CD4-positive, alpha-beta T cell treated with Interleukin-12 subunit alpha and Interleukin-12 subunit beta, for 1 hour (primary cell): ENCODE measurements at regions not wholly inside any gene's neighbourhood (a gene's known extent, or its start where the extent isn't known, plus 50 kb on each side); places are given as distances from the start of the nearest gene placed in this dataset.
"Not testable (repeated sequence)": the region's sequence is repeated elsewhere in the genome, so short reads cannot be mapped to it uniquely, and the experiment has no call there.

ENCODE experiments used
- DNase-seq: peaks from one replicate; pipeline ENCODE4 v3.0.0-alpha.2; 2020

DNA sequence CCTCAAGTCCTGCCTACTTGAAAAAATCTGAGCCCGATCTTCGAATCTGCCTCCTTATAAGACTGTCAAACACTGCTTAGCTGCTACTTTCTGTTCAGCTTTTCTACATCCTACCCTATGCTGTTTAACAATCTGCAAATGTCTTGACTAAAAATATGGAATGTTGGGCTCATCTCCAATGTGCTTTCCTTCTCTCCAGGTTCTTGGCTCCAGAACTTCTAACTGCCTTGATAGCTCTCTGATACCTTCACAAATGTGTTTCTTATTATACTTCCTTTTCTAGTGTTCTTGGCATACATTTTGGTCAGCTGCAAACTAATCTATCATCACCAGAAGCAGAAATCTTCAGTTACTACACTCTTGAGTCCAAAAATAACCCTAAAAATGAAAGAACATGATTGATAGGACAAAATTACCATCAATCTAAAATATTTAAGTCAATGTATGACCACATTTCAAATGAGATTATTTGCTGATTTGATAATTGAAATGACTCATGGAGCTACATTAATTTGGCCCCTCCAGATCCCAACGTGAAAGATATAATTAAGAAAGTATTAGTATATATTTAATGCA, 372.3 kb upstream of the MON1B start:
- DNase-seq = no peak

DNA sequence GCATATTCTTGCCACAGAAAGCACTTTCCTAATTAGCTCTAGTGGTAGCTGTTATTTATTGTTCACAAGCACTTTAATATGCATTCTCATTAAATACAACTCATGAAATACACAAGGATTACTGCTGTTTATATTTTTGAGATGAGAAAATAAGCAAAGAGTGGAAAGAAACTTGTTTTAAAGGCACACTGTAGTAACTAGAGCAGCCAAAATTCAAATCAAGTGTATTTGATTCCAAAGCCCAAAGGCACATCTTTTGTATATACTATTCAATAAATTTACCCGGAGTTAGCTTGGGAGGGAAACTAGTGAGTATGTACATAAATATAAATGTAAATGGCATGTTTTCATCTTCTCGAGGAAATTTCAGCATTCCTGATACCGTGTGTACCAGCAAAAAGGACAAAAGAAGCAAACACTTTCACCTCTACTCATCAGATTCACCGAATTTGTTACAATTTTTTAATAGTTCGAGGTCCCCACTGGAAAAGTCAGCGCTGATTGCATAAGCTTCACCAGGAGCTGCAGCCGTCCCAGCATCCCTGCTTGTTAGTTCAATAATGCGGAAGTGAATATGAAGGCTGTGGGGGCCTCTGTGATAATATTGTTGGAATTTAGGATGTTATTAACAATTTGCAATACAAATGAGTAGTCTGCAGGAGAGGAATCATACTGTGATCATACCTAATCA, 371.6 kb upstream of the MON1B start:
- no peak for DNase-seq

DNA sequence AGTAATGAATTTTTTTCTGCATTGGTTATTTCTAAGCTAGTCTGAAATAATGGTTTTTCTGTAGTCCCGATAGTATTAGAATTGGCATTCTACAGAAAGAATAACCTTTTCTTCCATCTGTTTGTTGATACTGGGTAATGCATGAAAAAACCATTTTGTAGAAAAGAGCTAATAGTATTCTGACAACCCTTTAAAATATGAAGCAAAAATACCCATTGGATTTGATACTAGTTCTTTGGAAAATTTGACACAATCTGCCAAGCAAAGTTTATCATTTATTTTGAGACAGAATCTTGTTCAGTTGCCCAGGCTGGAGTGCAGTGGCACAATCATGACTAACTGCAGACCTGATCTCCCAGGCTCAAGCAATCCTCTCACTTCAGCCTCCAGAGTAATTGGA, 366.8 kb upstream of the MON1B start:
- DNase-seq = no peak

DNA sequence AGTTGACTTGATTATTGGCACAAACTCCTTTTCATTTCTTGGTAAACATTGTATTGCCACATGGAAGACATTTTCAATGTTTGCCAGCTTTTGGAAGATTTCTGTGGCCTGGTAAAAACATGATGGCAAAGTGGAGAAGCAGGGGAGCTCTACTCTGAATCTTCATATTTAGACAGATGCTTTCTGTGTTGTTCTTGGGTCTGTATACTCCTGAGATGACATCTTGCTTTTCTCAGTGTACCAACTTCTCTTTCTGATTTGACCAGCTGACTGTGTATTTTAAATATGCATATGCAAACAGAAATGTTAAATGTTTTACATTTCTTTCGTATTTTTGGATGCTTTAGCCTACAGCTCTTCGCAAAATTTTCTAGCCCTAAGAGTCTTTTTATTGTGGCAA, 366.2 kb upstream of the MON1B start:
- no peak for DNase-seq

DNA sequence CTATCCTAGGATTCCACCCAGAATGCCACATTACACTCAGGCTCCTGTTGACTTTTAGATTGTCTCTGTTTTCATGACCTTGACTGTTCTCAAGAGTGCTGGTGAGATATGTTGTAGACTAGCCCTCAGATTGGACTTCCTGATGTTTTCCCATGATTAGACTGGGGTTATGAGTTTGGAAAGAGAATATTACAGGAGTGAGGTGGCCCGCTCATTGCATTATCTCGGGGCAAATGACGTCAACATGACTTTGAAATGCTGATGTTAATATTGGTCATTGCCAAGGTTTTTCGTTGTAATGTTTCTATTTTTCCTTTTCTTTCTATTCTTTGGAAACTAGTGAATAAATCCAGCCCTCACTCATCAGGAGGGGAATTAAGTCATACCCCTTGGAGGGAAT, 355.7 kb upstream of the MON1B start:
- no peak for DNase-seq

DNA sequence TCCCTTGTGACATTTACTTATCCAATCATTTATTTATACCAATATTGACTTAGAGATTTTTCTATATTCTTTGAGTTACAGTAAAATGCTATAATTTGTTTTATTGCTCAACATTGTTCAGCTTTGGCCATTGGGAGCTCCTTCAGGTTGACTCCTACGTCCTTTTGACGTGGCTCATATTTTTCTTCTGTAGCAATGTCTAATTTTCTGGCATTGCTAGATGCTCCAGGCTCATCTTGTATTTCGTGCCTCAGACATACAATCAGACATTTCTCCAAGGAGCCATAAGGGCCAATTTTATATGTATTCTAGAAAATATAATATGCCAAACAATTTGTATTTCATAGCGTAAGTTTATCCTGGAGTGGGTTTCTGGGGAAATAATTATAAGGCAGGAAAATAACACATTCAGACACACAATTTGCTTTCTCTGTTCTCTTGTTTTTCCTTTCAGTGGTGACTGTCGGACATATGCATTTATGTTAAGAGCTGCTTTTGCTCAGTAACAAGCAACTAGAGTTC, 355.1 kb upstream of the MON1B start:
- no peak for DNase-seq

DNA sequence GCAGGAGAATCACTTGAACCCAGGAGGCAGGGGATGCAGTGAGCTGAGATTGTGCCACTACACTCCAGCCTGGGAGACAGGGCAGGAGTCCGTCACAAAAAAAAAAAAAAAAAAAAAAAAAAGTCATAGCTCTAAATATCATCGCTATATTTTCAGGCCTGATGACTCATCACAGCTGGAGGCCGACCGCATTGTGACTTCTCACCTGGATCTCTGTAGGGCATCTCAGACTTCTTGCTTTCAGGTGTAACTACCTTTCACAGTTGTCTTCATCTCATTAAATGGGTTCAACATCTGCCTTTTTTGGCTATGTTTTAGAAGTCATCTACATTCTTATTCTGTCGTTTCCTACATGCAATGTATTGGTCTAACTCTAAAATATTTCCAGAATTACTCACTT, 353.1 kb upstream of the MON1B start:
- DNase-seq = no peak

DNA sequence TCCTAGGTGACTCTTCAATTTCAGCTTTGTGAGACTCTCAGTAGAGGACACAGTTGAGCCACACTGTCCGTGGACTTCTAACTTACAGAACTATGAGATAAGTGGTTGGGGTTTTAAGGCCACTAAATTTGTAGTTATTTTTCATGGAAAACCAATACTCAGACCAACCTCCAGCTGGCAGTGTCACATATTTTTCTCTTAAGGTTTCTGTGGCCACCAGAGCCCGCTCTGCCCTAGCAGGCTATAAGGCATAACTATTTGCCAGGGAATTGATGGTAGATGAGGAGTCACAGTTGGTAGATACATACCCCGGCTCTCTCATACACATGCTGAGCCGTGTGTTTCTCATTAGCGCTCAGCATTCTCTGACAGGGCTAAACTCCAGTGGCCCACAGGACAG, 336.8 kb upstream of the MON1B start:
- DNase-seq = no peak

DNA sequence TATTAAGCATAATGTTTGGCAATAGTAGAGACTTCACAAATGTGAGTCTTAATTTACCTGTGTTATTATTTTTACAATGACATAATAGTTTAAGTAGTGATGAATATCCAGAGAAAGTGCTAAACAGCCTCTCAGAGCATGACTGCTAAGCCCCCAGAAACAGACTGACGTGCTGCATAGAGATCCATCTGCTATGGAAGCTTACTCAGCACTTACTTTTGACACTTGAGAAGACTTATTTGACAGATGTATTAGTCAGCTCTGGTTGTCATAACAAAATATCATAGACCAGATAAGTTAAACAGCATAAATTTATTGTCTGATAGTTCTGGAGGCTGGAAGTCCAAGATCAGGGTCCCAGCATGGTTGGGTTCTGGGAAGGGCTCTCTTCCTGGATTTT, 334.9 kb upstream of the MON1B start:
- DNase-seq = no peak

DNA sequence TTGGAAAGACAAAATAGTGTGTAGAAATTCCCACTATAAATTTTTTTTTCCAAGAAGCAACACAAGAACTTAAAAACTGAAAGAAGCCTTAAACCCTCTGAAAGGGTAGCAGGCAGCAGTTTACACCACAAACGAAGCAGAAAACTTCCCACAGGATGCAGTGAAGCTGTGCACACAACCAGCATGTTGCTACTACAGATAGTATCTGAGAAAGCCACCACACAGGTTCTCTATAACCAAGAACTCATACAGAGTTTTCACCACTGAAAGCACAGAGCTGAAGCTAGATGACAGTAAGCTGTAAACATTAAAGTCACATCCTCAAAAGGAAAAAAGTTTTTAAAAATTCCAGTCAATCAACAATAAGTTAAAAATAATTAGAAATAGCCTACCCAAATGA, 333.6 kb upstream of the MON1B start:
- no peak for DNase-seq

DNA sequence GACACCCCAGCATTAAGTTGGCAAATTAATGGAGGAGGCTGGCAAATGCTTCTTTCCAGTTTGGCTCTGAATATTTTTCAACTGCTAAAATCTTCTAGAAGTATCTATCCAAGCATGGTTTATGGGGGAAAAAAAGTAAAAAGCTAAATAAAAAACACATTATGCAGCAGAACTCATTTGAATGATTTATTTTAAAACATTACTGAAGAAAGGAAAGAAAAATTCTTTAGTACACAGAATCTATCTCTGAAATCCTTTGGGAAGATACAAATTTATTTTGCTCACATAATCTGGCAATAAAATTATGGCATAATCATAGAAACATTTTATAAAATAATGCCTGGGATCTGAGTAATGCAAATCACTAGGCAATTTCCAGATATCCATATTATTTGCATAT, 328.1 kb upstream of the MON1B start:
- no peak for DNase-seq

DNA sequence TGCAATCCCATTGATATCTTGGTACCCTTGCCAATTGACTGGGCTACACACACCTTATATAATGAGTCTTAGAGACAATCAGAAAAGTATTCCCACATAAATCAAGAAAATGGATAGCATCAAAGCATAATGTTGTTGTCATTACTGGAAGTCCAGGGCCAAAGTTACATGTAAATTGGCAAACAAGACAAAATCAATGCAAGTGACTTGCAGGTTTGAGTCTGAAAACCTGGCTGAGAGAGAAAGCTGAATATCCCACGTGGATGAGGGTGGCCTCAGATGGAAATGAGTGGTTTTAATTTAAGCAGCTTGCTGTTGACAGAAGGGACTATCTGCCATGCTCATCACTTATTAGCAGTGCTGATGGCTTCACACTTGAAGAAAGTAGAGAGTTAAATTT, 324.0 kb upstream of the MON1B start:
- no peak for DNase-seq

DNA sequence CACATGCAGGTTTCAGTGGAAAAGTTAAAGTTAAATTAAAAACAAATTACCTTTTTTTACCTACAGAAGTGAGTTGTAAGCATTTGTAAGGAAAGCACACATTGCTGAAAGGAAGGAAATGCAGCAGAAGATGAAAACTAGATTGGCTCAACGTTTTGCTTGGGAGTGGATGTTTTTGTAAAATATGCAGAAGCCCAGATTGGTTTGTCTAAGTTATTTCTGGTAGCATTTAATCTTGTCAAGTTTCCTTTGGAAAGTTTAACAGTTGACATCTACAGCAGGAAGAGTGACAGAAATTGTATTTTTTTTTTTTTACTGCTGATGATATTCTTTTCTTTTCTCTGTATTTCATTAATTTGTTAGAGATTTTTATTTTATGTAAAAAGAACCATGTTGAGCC, 315.1 kb upstream of the MON1B start:
- no peak for DNase-seq

DNA sequence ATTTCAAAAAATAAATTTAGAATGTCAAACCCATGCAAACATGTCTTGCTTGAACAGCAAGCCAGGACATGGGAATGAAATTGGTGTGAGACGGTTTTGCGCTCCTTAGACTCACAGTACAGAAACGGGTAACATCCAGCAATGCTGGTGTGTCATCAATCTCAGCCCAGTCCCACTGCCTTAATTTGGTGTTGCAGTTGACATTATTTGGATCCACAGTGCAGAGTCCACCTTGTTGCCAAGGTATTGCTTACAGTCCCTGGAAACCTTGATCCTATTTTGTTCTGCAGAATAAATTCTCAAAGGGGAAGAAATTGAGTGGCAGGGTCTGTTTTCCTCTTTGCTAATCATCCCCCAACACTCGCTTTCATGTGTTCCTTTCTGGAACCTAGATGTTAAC, 311.6 kb upstream of the MON1B start:
- no peak for DNase-seq

DNA sequence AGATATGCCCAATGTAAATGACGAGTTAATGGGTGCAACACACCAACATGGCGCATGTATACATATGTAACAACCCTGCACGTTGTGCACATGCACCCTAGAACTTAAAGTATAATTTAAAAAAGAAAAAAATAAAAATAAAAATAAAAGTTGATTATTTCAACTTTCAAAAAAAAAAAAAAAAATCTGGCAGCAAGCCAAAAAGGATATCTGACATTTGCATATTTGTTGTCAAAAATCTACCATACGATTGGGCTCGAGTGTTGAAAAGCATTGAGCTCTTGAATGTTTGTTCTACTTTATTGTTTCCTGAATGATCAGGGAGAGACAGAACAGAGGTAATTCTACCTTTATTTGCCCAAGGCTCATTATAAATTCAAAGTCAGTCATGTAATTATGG, 310.5 kb upstream of the MON1B start:
- not testable (repeated sequence) for DNase-seq

DNA sequence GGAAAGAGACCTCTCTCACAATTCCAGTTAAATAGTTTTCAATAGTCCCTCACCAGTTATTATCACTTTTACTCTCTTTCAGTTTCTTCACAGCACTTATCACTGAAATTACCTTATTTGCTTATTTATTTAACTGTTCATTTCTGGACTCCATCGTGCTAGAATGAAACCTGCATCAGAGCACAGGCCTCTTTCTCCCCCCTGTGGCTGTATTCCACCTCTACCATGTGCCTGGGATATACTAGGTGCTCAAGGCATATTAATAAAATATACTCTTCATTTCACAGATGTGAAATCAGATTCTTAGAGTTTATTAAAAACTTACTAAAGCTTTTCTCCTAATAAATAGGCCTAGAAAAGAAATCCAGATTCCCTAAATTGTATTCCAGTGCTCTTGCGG, 308.9 kb upstream of the MON1B start:
- no peak for DNase-seq

DNA sequence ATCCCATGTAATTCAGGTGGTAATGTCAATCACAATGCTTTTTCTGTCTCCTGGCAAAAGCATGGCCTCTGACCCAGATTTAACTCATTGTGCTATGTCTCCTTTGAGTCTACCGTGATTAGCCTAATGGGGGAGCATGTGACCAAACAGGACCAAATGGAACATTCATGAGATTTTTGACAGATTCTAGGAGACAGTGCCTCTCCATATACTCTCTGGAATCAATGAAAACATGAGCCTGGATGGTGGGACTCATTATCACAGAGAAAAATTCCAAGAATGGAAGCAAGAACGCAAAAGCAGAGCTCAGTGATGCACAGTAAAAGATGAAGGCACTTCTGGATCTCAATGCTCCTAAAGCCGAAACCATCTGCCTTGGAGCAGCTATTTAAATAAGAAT, 307.9 kb upstream of the MON1B start:
- no peak for DNase-seq

DNA sequence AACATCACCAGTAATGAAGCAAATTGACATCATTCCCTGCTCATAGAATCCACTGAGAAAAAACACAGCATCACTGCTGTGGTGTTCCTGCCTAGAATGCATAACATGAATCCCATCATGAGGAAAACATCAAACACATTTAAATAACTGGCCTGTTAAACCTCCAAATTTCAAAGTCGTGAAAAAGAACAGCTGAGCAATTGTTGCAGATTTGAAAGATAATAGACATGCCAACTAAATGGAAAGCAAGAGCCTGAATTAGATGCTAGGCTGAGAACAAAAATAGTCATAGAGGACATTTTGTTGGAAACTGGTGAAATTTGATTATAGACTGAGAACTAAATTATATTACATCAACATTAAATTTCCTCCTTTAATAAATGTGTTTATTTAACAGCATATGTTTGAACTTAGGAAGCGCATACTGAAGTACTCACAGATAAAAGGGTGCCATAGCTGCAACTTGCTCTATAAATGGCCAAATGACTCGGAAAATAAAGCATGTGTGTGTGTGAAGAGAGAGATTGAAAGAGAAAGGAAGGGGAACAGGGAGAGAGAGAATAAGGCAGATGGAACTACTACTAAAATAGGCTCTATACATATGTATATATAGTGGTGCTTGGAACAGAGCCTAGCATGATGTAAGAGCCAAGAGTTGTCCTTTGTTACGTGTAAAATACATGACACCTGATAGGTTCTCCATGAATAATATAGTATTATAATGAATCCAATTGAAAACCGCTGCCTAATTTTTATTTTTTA, 305.0 kb upstream of the MON1B start:
- DNase-seq = no peak

DNA sequence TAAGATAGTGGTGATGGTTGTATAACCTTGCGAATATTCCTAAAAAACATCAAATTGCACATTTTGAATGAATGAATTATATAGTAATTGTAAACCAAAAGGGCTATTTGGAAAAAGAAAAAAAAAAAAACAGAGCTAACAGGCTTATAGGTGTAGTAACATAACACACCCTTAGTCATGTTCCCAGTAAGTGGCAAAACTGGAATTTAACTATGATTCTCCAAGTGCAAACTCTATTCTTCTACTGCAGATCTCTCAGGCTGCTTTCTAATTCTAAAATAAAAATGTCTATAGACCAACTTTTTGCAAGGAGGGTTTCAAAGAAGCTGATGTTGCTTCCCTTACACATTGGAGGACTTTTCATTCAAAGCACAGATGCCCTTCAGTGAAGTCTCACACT, 293.2 kb upstream of the MON1B start:
- DNase-seq = no peak

DNA sequence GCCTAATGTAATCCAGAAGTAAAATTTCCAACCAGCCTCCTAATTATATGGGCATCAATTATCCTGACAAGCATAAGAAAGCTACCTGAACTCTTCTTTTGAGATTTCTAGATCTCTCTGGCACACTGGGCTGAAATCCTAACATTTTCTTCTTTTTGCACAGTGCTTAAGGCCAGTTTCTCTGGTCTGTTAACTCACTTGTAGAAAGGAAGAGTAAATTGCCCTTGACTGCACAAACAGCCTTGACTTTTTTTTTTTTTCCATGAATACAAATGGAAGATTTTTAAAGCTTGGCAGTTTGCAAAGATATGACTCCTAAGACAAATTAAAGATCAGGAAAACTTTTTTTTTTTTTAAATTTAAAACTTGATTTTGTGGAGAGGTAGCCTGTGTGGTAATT, 291.2 kb upstream of the MON1B start:
- no peak for DNase-seq

DNA sequence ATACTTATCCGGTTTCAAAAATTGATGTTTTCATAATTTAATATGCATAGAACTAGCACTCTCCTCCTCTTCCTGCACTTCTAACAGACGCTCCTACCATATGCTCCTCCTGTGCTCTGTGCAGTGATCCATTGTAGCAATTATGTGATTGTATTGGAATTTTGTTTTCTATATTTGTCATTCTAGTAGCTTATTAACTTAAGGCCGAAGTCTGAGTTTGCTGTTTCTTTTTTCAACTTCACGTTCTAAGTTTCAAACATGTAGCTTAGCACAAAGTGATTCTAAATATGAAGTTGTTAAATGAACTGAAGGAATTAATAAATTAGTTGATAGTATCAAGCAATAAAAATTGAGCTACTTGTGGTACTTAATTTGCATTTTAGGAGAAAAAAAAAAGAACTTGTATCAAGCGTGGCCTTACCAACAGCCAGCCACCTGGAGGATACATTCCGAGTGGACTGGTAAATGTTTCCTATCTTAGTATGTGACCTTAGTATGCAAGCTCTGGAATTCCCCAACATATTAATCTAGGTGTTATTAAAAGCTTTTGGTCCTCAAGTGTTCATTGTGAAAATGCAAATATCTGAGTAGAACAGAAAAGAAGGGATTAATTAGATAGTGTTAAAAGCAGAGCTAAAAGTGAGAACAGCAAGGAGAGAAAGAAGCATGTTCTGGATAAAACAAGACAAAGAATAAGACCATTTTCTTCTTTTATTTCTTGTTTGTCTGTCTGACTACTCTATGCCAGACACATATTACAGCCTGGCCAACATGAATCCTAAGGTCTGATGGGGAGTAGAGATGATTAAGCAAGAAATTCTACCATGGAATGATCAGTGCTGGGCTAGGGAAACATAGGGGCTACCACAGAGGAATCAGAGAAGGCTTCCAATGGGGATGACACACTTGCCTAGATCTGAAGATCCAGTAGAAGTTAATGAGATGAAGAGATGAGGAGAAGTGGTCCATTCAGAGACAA, 290.4 kb upstream of the MON1B start:
- no peak for DNase-seq

DNA sequence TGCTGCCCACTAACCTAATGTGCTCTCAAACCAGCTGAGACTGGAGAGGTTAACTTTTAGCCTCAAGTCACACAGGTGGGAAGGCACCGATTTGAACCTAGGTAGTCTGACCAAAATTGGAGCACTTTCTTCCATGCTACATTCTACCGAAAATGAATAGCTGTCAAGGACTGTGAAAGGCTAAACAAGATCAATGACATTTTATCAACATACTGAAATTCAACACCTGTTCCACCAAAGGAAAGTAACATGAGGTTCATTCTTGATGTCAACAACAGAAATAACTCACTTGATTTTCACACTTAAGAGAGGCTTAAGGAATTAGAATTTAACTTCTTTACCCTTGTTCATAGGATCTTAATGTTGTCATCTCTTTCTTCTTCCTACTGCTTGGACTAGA, 284.4 kb upstream of the MON1B start:
- no peak for DNase-seq

DNA sequence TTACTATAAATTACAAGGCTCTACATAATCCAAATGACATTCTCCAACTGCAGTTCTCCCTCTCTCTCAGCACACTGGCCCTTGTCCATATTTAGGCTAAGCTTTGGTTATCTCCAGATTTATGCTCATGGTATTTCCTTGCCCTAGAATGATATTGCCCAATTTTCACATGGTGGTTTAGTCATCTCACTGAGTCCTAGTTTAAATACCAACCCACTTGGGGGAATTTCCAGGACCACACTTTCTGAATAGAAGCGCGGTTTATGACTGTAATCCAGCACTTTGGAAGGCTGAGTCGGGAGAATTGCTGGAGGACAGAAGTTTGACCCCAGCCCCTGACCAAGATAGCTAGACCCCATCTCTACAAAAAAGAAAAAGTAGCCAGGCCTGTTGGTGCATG, 280.1 kb upstream of the MON1B start:
- DNase-seq = no peak
